ENCODE measurements at regions not wholly inside any gene's neighbourhood (a gene's known extent, or its start where the extent isn't known, plus 50 kb on each side); places are given as distances from the start of the nearest gene placed in this dataset.
"Not testable (repeated sequence)": the region's sequence is repeated elsewhere in the genome, so short reads cannot be mapped to it uniquely, and the experiment has no call there.

DNA sequence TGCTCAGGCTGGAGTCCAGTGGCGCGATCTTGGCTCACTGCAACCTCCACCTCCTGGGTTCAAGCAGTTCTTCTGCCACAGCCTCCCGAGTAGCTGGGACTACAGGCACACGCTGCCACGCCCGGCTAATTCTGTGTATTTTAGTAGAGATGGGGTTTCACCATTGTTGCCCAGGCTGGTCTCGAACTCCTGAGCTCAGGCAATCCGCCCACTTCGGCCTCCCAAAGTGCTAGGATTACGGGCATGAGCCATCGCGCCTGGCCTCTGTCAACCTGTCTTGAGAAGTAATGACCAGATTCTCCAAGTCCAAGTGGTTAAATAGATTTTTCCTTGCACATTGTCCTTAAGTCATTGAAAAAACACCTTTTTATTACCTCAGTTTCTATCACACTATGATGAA is 283.7 kb downstream of the KCNJ2 start:
- not testable (repeated sequence) for DNase-seq

DNA sequence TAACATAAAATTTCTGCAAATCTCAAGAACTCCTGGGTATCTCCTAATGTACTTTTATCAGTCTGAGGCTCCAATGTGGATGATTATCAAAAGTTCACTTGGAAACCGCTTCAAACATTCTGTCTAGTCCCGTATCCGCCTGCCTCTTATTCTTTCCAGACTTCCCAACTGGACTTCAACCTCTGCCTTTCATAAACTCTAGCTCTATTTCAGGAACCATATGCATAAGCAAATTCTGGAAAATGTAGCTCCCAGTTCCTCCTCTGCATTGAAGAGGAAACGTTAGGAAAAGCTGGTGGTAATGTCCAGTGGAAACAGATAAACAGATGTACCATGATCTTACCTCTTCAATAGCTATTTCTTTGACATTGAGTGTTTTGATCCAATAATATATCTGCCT is 285.0 kb downstream of the KCNJ2 start:
- no peak for DNase-seq

DNA sequence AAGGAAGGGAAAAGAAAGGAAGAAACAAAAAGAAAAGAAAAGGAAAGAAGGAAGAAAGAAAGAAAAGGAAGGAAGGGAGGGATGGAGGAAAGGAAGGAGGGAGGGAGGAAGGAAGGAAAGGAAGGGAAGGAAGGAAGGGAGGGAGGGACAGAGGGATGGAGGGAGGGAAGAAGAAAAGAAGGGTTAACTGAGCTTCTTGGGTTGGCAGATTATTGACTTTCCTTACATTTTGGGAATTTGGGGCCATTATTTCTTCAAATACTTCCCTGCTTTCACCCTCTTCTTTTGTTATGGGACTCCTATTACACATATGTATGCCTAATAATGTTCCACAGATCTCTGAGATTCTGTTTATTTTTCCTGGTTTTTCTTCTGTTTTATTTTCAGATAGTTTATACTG is 285.6 kb downstream of the KCNJ2 start:
- no peak for DNase-seq

DNA sequence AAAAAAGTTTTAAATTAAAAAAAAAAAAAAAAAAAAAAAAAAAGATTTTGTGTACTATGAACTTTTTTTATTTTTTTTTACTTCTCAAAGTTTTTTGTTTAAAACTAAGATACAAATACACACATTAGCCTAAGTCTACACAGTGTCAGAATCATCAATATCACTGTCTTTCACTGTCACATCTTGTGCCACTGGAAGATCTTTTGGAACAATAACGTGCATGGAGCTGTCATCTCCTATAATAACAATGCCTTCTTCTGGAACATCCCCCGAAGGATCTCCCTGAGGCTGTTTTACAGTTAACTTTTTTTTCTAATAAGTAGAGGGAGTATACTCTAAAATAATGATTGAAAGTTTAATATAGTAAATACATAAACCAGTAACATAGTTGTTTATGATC is 295.7 kb downstream of the KCNJ2 start:
- DNase-seq, result no peak

DNA sequence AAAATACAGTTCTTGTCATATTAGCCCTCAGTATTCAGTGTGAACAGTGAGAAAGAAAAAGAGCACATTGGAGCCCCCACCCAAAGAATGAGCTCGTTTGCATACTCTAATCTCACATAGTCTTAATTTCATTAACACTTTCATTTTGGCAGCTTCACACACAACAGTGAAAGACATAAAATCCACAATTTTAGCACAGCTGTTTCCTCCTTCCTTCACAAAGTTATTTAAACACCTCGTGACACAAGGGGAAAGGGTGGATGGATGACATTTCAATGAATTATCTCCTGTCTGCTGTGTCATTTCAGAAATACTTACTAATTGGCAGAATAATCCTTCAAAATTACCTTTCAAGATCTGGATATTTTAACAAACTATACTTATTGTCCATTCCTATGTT is 299.3 kb downstream of the KCNJ2 start:
- no peak for DNase-seq

DNA sequence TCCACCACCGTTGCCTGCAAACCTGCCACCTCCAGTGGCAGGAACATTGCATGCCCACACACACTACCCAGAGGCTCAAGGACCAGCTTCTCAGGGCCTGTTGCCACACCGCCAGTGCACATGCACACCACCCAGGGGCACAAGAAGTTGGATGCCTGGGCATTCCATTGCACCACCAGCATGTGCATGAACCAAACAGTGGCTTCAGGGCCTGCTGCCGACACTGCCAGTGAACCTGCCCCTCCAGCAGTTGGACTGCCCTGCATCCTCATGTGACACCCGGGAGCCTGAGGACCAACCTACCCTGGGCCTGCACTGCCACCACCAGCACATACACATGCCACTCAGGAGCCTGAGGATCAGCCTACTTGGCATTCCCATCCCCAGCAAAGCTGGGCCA is 303.7 kb downstream of the KCNJ2 start:
- DNase-seq, result no peak

DNA sequence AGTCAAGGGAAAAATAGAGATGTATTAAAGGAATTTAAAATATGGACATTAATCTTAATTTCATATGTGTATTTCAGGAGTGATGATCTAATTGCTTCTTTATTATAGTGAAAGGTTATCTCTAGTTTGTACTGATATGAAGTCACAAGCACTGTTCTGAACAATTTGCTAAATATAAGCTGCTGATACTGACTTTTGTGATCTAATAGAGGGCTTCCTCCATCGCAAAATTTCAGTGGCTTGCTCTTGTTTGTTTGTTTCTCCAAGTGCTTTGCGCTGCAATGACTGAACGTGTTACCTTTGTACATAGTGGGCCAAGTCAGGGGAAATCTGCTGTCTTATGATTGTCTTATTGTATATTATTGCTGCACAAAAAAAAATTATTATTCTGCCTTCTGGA is 307.0 kb downstream of the KCNJ2 start:
- no peak for DNase-seq

DNA sequence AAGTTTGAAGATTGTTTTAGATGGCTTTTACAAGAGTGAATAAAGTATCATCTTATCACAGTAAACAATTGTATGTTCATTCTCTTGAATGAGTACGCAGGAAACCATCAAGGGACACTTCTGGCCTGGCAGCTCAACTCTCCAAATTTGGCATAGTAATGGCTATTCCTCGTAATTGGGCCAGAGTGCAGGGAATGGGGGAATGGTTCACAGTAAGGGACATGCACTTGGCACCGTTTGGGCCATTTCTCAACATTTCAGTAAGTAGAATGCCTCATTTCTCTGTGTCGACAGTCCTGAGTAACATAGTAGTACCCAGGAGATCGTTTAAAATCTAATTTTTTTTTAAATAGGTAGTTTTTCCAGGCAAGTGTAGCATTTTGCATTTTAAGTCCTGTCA is 309.6 kb downstream of the KCNJ2 start:
- DNase-seq, result no peak

DNA sequence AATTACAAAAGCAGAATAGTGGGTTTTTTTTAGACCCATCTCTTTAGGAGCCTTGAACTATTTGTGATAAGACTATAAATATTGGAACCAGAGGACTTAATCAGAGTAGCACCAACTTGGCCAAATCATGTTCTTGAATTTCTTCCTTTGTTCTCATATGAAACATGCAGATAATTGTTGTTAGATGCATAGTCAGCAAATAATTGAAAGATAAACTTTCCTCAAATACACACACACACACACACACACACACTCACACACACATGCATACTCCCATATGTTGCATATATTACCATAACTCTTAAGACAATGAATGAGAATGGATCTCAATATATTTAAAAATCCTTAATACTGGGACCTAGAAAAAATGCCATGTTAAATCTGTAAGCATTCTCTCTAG is 310.4 kb downstream of the KCNJ2 start:
- DNase-seq, result no peak

DNA sequence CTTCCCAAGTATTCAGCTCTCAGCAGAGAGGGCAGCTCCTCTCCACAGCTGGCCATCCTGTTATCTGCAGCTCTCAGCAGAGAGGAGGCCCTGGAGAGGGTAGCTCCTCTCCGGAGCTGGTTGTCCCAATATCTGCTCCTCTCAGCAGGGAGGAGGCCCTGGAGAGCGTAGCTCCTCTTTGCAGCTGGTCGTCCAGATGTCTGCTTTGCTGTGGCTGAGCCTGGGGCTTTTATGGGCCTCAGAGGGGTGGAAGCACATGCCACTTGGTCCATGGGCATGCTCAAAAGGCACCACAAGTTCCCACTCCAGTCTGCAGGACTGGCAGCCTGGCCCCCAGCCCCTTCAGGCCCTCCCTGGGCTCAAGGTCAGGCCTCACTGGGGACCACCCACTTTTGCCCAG is 314.3 kb downstream of the KCNJ2 start:
- no peak for DNase-seq

DNA sequence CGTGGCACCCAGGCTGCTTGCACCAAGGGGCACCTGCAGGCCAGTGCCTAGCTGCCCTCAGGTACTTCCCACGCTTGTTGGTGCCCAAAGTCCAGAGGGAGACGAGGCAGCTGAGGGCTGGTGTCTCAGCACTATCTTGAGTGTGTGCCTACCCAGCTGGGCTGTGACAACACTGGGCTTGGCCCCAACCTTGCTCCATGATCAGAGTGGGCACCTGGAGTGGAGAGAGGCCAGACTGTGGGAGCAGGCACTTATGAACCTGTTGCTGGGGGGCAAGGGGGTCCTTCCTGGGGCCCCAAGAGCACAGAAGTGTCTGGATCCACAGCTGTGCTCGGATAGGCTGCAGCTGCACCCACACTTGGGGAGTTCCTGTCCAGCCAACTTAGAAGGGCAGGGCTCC is 314.7 kb downstream of the KCNJ2 start:
- DNase-seq, result no peak

DNA sequence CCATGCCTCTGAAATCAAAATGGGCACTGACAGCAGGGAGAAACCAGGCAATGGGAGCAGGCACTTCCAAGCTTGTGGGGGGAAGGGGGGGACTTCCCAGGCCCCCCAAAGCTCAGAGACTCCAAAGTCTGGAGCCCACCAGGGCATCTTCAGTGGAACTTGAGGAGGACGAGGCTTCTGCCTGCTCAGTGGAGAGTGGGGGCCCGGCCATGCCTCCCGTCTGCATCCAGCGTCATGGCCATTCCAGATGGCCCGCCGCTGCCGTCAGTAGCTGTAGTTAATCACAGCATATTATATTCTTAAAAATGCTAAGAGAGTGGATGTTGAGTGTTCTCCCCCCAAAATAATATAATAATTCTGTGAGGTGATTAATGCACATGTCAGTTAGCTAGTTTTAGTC is 315.2 kb downstream of the KCNJ2 start:
- no peak for DNase-seq

DNA sequence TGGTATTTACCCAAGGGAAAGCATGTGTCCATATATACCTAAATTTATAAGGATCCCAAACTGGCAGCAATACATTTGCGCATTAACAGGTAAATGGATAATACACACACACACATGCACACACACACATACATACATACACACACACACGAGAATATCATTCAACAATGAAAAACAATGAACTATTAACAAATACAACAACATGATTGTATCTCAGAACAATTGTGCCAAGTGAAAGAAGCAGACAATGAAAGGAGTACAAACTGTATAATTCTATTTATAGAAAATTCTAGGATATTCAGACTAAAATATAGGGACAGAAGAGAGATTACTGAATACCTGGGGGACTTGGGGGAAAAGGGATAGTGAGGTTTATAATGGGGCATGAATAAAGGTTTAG is 323.0 kb downstream of the KCNJ2 start:
- DNase-seq, result no peak

DNA sequence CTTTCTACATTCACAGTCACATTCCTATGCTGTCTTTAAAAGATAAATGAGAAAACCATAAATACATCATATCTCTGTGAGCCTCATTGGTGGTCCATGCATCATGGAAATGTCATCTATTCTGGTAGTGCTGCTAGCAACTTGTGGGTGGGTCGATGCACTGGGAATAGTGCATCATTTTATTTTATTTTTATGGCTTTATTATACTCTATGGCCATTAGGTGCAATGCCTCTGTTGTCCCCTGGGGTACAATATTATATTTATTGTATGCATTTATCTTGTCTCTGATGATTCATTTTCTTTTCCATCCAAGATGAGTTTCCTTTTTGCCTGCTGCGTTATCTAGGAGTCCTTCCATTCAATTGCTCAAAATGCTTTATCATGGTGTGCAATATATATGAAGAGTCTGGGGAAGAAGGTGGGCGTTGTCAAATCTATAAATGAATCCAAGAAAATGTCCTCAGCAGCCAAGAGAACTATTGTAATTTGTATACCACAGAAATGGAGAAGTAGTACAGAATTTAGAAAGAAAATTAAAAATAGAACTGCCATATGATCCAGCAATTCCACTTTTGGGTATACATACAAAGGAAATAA is 324.0 kb downstream of the KCNJ2 start:
- peak; percentile 80 for DNase-seq

DNA sequence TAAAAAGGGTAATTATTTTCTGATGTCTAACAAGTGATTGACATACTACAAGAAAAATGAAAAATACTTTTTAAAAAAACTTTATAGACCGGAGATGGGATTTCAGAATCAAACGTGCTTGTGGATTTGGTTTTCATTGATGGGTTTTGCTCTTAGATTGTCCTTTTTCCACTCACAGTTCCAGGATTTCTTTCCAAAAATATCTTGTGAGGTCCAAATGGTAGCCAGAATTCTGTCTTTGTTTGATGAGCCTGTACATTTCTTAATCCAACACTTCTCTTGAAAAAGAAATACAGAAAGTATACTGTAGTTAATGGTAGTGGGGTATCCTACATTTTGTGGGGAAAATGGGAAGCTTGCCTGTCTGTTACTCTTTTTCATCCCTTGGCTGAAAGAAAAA is 329.3 kb downstream of the KCNJ2 start:
- no peak for DNase-seq

DNA sequence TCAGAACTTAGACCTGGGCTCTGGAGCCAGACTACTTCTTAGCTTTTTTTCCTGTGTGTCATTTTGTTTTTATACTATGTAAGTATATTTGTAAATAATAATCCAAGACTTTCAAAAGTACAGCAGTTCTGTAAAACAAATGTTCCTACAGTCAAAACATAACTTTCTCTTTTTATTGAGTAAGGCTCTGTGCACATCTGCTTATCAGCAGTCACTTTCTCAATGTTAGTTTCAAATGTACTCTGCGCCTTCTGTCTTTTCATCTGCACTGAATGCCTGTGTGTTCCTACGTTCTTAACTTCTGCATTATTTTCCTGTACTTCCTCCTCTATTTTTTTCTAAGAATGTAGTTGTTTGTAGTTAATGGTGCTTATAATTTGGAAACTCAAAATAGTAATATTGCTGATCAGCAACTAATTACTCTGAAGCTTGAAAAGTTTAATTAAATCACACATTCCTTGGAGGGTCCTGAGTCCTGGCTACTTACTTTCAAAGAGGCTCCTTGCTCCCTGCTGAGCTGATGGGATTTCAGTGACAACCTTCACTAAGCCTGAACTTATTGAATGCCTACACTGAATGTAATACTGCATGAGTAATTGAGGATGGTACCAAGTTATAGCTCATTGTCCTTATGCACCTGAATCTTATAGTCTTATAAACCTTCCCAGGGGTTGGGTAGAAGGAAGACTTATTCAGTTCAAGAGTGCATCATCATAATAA is 329.9 kb downstream of the KCNJ2 start:
- DNase-seq, result peak; percentile 84

DNA sequence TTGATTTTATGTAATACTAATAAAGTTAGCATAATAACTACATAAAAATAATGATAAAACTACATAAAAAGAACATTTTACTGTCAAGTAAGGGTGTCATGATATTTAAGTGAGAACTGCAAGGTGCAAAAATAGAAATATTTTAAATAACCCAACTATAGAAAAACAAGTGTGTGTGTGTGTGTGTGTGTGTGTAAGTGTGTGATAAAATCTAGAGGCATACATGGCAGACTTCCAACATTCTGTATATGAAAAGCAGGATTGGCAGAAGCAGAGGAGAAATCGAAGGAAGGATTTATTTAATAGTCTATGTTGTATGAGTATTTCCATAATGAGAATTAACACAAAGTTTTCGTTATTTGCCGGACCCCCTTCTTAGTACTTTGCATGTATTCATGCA is 334.1 kb downstream of the KCNJ2 start:
- DNase-seq, result no peak

DNA sequence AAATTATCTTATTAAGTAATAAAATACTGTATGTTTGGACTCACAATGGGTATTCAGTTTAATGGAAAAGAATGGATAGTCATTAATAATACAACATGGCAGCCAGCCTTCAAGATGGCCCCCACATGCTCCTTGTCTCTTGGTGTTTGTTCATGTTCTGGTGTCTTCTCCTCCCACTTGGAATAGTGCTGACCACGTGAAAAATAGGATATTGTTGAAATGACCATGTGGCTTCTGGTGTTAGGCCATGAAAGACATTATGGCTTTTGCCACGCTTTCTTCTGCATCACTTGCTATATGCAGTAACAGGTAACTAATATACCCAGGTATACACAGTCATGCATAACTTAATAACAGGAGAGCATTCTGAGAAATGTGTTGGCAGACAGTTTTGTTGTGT is 341.0 kb downstream of the KCNJ2 start:
- no peak for DNase-seq

DNA sequence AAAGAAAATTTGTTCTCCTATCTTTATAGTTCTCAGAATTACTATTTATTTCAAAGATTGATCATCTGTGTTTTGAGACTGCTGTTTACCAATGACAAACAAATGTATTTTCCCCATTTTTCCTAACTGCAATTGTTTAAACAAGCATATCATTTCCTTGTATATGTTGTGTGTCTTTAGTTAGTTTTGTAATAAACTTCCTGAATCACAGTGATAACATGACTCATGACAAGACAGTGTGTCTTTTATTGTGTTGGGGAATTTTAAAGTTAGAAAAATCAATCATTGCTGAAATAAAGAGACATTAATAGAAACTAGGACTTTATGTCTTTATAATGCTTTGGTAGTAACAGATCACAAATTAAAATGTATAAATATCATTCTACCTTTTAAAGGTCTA is 348.5 kb downstream of the KCNJ2 start:
- DNase-seq, result peak; percentile 56

DNA sequence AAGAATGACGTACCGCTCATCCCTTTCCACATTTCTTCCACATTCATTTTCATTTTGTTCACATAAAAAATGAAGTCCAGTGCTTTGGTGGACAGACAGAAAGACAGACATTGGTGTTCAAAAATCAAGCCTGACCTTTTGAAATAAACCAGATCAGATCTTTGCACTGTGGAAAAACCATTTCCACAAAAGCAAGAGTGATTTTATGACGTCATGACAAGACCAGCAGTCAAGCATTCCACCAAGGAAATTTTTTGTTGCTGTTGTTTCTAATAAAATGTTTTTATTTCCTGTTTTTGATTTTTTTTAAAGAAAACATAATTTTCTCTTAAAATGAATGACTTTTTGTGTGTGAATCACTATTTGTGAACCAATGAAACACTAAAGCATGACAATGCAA is 350.0 kb downstream of the KCNJ2 start:
- DNase-seq, result no peak

DNA sequence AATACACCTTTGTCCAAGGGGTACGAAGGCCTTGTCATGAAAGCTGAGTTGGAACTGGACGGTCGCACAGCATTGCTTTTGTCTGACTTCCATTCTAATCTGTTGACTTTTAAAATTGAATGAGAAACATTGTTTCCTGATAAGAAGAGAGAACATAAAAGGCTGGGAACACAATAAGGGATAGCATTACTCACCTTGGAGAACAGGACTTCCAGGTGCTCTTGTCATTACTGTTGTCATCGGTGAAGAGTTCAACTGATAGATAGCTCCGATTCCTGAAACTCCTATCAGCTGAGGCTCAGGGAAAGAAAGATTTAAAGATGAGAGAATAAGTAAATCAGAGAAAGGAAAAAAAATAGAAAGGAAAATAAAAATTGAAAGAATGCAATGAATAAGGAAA is 351.1 kb downstream of the KCNJ2 start:
- no peak for DNase-seq

DNA sequence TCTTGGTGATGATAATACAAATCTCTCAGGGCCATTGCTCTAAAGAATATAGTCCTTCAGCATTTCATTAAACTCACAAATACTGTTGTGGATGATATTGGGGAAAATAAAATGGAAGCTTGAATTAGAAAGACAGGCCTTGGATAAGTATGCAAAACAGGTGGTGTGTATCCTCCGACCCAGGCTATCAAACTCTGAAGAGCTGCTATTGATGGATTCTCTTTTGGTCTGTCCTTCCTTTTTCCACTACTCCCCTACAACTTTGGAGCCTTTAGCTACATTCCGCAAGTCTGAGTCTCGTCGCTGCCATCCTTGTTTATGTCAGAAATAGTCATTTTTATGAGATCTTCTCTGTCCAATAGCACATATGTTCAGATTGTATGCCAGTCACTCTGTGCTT is 351.6 kb downstream of the KCNJ2 start:
- DNase-seq, result no peak

DNA sequence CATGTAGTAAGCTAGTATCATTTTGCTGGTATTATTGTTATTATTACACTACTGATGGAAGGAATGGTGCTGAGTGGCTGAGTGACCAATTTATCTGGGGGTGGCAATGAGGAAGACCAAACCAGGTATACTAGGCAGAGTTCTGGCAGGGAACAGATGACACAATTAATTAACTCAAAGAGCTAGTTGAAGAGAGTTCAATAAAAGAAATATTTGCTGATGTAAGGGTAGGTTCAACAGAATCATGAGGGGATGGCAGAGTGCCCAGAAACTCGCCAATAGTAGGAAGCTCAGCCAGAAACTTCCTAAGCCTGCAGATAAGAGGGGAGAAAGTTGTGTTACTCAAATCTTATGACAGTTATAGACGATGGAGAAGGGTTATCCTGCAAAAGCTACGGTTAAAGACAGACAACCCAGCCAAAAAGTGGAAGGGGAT is 352.5 kb downstream of the KCNJ2 start:
- DNase-seq, result no peak

DNA sequence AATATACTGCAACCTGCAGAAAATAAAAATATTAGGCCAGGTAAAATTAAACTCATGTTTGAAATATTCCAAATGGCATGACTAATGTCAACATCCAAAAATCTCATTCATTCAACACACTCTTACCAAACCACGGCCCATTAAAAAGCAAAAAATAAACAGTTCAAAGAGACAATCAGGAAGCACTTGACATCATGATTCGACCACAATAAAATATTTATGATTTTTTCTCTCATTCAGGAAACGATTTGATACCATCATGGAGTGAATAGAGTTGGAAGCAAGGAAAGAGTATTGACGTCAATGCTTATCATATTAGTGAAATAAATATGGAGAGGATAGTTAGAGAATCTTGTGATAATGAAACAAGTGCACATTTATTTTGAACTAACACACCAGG is 354.1 kb downstream of the KCNJ2 start:
- DNase-seq, result no peak

DNA sequence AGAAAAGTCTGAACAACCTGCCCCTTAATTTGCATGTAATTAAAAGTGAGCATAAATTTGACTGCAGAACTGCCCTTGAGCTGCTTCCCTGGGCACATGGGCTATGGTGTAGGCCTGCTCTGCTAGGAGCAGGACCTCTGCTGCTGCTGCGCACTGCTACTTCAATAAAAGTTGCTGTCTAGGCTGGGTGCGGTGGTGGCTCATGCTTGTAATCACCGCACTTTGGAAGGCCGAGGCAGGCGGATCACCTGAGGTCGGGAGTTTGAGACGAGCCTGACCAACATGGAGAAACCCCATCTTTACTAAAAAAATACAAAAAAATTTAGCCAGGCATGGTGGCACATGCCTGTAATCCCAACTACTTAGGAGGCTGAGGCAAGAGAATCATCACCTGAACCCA is 355.7 kb downstream of the KCNJ2 start:
- DNase-seq, result not testable (repeated sequence)
